Colonic mucosa (tissue), 4 donors: ENCODE measurements at regions not wholly inside any gene's neighbourhood (a gene's known extent, or its start where the extent isn't known, plus 50 kb on each side); places are given as distances from the start of the nearest gene placed in this dataset.

Experiments
- DNase-seq: peaks from one replicate; pipeline ENCODE4 v3.0.0-alpha.2; 2020
- H3K27ac ChIP-seq: fragments of 200-600 bp; one replicate; pipeline ENCODE4 v1.8.0; 2021
- H3K27me3 ChIP-seq: fragments of 200-600 bp; one replicate; pipeline ENCODE4 v1.8.0; 2021
- H3K36me3 ChIP-seq: fragments of 200-600 bp; one replicate; pipeline ENCODE4 v1.8.0; 2021
- H3K4me1 ChIP-seq: fragments of 200-600 bp; one replicate; pipeline ENCODE4 v1.8.0; 2021; ENCODE audit warnings: mild to moderate bottlenecking
- H3K4me3 ChIP-seq: fragments of 200-600 bp; one replicate; pipeline ENCODE4 v1.8.0; 2021
- H3K9ac ChIP-seq, 2 donors: one replicate each; pipeline ENCODE4 v1.7.0; 2013; ENCODE audit warnings: control low read depth in 2 of 2, low read depth in 2 of 2, low read length in 2 of 2
- H3K9me3 ChIP-seq: fragments of 200-600 bp; one replicate; pipeline ENCODE4 v1.8.0; 2021
- intact Hi-C: fragments of 100-400 bp; cut with DNase I; formaldehyde crosslinking; loops from one replicate; pipeline ENCODE4 v1.14.1; 2022
- TF ChIP-seq, protein P1 (sequence below): fragments of 200-600 bp; IDR thresholded peaks from one replicate; pipeline ENCODE4 v1.8.0; 2022; ENCODE audit warnings: antibody characterized with exemption, mild to moderate bottlenecking
- donor health status: healthy.
- donor health status: DM: no; HTN: no; CAD: no.
- donor health status: DM: no; HTN: no; CAD: no.

DNA sequence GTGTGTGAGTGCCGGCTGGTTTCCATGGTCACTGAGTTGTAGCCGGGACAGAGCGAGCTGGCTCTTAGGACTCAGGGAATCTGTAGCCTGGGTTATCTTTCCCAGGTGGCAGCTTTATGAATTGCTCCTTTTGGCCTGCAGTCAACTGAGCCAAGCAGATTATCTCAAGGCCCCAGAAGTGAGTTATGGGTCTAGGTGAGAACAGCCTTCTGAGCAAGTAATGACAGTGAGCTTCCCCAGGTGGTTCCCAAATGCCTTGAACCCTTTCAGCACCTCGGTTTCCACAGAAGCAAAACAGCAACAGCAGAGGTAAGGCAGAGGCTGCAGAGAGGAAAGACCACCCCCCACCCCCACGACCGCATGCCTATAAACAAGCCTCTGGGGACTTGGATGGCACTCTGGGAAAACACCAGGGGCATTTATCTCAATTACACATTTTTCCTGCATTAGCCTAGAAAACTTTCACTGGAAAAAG is 56.7 kb upstream of the DGKG start:
- H3K4me1 ChIP-seq, result no peaks in the 10 kb centered on the region
- H3K27ac ChIP-seq, result no peak overlapping the region
- no peak overlapping the region for H3K9ac ChIP-seq
- H3K9me3 ChIP-seq, result no peaks in the 10 kb centered on the region
- intact Hi-C loops, result no loop called here
- no peak for DNase-seq
- TF ChIP-seq, protein P1, sequence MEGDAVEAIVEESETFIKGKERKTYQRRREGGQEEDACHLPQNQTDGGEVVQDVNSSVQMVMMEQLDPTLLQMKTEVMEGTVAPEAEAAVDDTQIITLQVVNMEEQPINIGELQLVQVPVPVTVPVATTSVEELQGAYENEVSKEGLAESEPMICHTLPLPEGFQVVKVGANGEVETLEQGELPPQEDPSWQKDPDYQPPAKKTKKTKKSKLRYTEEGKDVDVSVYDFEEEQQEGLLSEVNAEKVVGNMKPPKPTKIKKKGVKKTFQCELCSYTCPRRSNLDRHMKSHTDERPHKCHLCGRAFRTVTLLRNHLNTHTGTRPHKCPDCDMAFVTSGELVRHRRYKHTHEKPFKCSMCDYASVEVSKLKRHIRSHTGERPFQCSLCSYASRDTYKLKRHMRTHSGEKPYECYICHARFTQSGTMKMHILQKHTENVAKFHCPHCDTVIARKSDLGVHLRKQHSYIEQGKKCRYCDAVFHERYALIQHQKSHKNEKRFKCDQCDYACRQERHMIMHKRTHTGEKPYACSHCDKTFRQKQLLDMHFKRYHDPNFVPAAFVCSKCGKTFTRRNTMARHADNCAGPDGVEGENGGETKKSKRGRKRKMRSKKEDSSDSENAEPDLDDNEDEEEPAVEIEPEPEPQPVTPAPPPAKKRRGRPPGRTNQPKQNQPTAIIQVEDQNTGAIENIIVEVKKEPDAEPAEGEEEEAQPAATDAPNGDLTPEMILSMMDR, result no peak
- no peaks in the 10 kb centered on the region for H3K27me3 ChIP-seq
- H3K36me3 ChIP-seq, result no peaks in the 10 kb centered on the region
- H3K4me3 ChIP-seq, result no peak overlapping the region

- intact Hi-C loops, result no loop called here
- TF ChIP-seq, protein P1, result no peak
- Histone ChIP-seq H3K4me3 (no peak overlapping the region), H3K4me1 (no peaks in the 10 kb centered on the region), H3K9ac (no peak overlapping the region), H3K9me3 (no peaks in the 10 kb centered on the region), H3K27ac (no peak overlapping the region), H3K36me3 (no peaks in the 10 kb centered on the region), H3K27me3 (no peaks in the 10 kb centered on the region)
- no peak for DNase-seq
Measured at GRCh38 chr3:186417791-186418190, 55.8 kb upstream of the DGKG start.

DNA sequence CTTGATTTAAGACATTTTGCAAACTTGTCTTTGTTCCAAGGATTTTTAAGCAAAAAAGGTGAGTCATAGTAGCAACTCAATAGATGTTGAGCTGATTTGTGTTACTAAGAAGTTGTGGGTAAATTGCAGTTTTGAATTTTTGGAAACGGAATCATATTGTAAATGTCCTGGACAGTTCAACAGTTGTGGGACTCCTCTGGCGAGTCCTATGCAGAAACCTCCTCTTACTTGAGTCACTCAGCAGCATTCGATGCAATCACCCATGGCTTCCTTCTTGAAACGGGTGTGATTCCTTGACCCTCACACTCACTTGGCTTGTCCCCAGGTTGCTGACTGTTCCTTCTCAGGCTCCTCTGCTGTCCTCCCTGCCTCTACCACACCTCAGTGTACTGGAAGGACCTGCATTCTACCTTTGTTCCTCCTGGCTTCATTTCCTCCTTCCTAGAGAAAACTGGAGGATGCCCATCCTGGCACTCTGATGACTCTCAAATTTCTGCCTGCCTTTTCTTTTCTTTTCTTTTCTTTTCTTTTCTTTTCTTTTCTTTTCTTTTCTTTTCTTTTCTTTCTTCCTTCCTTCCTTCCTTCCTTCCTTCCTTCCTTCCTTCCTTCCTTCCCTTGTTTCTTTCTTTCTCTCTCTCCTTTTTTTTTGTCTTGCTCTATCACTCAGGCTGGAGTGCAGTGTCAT is 52.8 kb upstream of the DGKG start:
- Histone ChIP-seq H3K36me3 (no peaks in the 10 kb centered on the region), H3K9me3 (no peaks in the 10 kb centered on the region), H3K27me3 (no peaks in the 10 kb centered on the region), H3K4me1 (no peaks in the 10 kb centered on the region), H3K4me3 (no peak overlapping the region), H3K9ac (no peak overlapping the region), H3K27ac (no peak overlapping the region)
- TF ChIP-seq, protein P1, result no peak
- no peak for DNase-seq
- intact Hi-C loops, result no loop called here

DNA sequence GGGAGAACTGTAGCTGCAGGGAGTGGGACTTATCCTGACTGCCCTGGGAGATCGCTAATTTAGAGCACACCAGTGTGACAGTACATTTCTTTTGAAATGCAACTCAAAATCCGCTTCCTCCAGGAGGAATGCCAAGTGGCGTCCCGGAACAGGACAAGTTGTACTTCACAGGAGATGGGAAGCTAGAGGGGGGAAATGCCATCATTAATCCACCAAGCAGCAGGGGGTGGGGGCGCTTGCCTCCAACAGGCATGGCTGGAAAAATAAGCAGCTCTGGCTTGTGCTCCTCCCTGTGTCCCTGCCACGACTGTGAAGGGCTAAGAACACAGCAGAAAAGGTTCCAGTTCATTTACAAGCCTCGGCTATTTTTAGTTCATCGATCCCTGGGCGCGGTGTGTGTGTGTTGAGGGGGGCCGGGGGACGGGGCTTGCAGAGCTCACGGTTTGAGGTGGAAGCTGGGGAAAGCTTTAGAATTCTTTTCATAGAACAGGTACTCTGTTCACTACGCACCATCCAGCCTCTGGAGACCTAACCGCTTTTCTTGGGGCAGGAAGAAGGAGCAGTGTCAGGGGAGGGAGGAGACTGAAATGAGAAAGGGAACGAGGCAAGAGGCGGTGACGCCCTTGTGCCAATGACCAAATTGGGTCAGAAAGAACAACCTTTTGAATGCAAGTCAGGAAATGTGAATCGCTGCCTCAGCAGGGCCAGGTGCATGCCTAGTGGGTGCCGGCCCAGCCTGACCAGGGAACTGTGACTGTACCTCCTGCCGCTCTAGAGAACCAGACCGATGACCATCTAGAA is 51.8 kb upstream of the DGKG start:
- DNase-seq, result no peak
- peak overlapping the region; percentile 5 for H3K4me3 ChIP-seq
- no peaks in the 10 kb centered on the region for H3K27me3 ChIP-seq
- H3K27ac ChIP-seq, result no peak overlapping the region
- TF ChIP-seq, protein P1, result no peak
- H3K9me3 ChIP-seq, result no peaks in the 10 kb centered on the region
- intact Hi-C loops, result no loop called here
- no peaks in the 10 kb centered on the region for H3K4me1 ChIP-seq
- H3K36me3 ChIP-seq, result no peaks in the 10 kb centered on the region
- no peak overlapping the region for H3K9ac ChIP-seq

- Histone ChIP-seq H3K9ac (no peak overlapping the region), H3K27me3 (no peaks in the 10 kb centered on the region), H3K27ac (no peak overlapping the region), H3K36me3 (no peaks in the 10 kb centered on the region), H3K4me1 (no peaks in the 10 kb centered on the region), H3K9me3 (no peaks in the 10 kb centered on the region), H3K4me3 (no peak overlapping the region)
- intact Hi-C loops, result no loop called here
- DNase-seq, result no peak
- TF ChIP-seq, protein P1, result no peak
Measured at GRCh38 chr3:186411994-186412393, 50.0 kb upstream of the DGKG start.
